HG02759 (cell line): ENCODE measurements at regions not wholly inside any gene's neighbourhood (a gene's known extent, or its start where the extent isn't known, plus 50 kb on each side); places are given as distances from the start of the nearest gene placed in this dataset.

Experiments used
- ATAC-seq: cut with Tn5 transposase; IDR thresholded peaks from one replicate; pipeline ENCODE4 v1.9.1; 2021; ENCODE audit warnings: mild to moderate bottlenecking, moderate library complexity; ENCODE audit not compliant: unreplicated experiment

- no peak for ATAC-seq
Observed at GRCh38 chr15:88321271-88321670, 64.7 kb upstream of the NTRK3 start.

- no peak for ATAC-seq
Observed at GRCh38 chr15:88316586-88316985, 60.0 kb upstream of the NTRK3 start.

- ATAC-seq = no peak
Observed at GRCh38 chr15:88315221-88315878, 58.8 kb upstream of the NTRK3 start.

- no peak for ATAC-seq
Observed at GRCh38 chr15:88312941-88313579, 56.5 kb upstream of the NTRK3 start.

GRCh38 chr15:88309363-88309762, 52.8 kb upstream of the NTRK3 start:
- no peak for ATAC-seq

- ATAC-seq = no peak
Observed at GRCh38 chr15:88307344-88307743, 50.8 kb upstream of the NTRK3 start.
